Loucy (cell line): ENCODE measurements at regions not wholly inside any gene's neighbourhood (a gene's known extent, or its start where the extent isn't known, plus 50 kb on each side); places are given as distances from the start of the nearest gene placed in this dataset.

ENCODE experiments used
- EZH2phosphoT487 ChIP-seq: fragments of 200-600 bp; IDR thresholded peaks from 2 replicates; pipeline ENCODE4 v1.6.1; 2018; ENCODE audit warnings: antibody characterized with exemption, mild to moderate bottlenecking, moderate library complexity, borderline replicate concordance
- TF ChIP-seq, protein P1 (sequence below): fragments of 200-600 bp; sonication (generic); conservative IDR thresholded peaks from 2 replicates; pipeline ENCODE4 v1.5.1; 2014; ENCODE audit warnings: mild to moderate bottlenecking, antibody characterized with exemption, low read length

DNA sequence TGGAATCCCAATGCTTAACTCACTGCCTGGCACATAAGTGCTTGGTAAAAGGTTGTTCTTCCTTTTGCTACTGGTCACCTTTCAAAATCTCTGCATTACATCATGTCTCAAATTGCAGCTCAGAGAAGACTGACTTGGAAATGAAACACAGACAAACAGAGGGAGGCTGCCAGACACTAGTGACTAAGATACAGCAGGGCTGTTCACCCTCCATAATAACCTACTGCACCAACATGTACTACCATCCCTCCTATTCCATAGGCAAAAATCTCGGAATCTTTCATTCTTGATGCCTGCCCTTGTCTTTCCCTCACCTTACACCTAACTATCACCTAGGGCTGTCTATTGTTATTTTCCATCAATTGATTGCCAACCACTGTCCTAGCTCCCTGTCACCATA lies 502.3 kb upstream of the ADAMTS9 start:
- TF ChIP-seq, protein P1, sequence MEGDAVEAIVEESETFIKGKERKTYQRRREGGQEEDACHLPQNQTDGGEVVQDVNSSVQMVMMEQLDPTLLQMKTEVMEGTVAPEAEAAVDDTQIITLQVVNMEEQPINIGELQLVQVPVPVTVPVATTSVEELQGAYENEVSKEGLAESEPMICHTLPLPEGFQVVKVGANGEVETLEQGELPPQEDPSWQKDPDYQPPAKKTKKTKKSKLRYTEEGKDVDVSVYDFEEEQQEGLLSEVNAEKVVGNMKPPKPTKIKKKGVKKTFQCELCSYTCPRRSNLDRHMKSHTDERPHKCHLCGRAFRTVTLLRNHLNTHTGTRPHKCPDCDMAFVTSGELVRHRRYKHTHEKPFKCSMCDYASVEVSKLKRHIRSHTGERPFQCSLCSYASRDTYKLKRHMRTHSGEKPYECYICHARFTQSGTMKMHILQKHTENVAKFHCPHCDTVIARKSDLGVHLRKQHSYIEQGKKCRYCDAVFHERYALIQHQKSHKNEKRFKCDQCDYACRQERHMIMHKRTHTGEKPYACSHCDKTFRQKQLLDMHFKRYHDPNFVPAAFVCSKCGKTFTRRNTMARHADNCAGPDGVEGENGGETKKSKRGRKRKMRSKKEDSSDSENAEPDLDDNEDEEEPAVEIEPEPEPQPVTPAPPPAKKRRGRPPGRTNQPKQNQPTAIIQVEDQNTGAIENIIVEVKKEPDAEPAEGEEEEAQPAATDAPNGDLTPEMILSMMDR: no peak
- no peak for TF ChIP-seq EZH2phosphoT487
